Panc1 (cell line): ENCODE measurements at regions not wholly inside any gene's neighbourhood (a gene's known extent, or its start where the extent isn't known, plus 50 kb on each side); places are given as distances from the start of the nearest gene placed in this dataset.

ENCODE experiments used
- ATAC-seq: fragments of 200-7000 bp; cut with Tn5 transposase; 2 replicates; pipeline ENCODE4 v1.9.1; 2020; ENCODE audit warnings: mild to moderate bottlenecking, moderate library complexity
- BruUV-seq: library from RNA; stranded (reverse); fragments of 400-500 nt; replicated peaks from 2 replicates; lab custom pipeline; 2021; lab: Mats Ljungman, UMichigan
- CTCF ChIA-PET: fragments of 300-600 bp; sonication (Branson Sonifier 250); formaldehyde crosslinking; loops from one replicate; lab custom pipeline; 2022; ENCODE audit warnings: antibody characterized with exemption; lab: Charles Lee
- POLR2A ChIA-PET: fragments of 300-600 bp; sonication (Branson Sonifier 250); formaldehyde crosslinking; loops from one replicate; lab custom pipeline; 2022; ENCODE audit warnings: antibody characterized with exemption; lab: Charles Lee
- DNase-seq: peaks from one replicate; pipeline ENCODE4 v3.0.0-alpha.2; 2010; ENCODE audit warnings: low read depth, low spot score
- H3K27ac ChIP-seq: 2 replicates; pipeline ENCODE4 v1.5.1; 2011; ENCODE audit warnings: mild to moderate bottlenecking, low read length, inconsistent platforms
- H3K27me3 ChIP-seq: fragments of 200-500 bp; sonication (Bioruptor generic); 2 replicates; pipeline ENCODE4 v1.6.0; 2014; ENCODE audit warnings: low read length, inconsistent platforms; ENCODE audit not compliant: control insufficient read depth, insufficient read depth
- H3K36me3 ChIP-seq: fragments of 200-500 bp; sonication (Bioruptor generic); 2 replicates; pipeline ENCODE4 v1.5.1; 2014; ENCODE audit warnings: inconsistent platforms, mild to moderate bottlenecking, low read length, moderate library complexity; ENCODE audit not compliant: control insufficient read depth, insufficient read depth
- H3K4me1 ChIP-seq: 2 replicates; pipeline ENCODE4 v1.5.1; 2011; ENCODE audit warnings: inconsistent platforms, mild to moderate bottlenecking, low read length, moderate library complexity; ENCODE audit not compliant: control insufficient read depth, insufficient read depth
- H3K4me3 ChIP-seq, 2 experiments: 2 replicates each; pipeline ENCODE4 v1.5.1; 2011 to 2012; ENCODE audit warnings: low read depth in 2 of 2, low read length in 2 of 2, mild to moderate bottlenecking in 2 of 2, inconsistent platforms in 1 of 2, moderate library complexity in 1 of 2
- H3K9me3 ChIP-seq: fragments of 200-500 bp; sonication (Bioruptor generic); 2 replicates; pipeline ENCODE4 v1.5.1; 2014; ENCODE audit warnings: low read depth, mild to moderate bottlenecking, inconsistent platforms, low read length, moderate library complexity; ENCODE audit not compliant: control insufficient read depth, insufficient read depth
- CTCF ChIP-seq: fragments of 450-650 bp; IDR thresholded peaks from 2 replicates; pipeline ENCODE4 v1.5.1; 2017; ENCODE audit warnings: mild to moderate bottlenecking
- POLR2AphosphoS5 ChIP-seq: IDR thresholded peaks from 2 replicates; pipeline ENCODE4 v1.6.1; 2012; ENCODE audit warnings: mild to moderate bottlenecking, low read depth, low read length, moderate library complexity
- REST ChIP-seq, 2 experiments: IDR thresholded peaks; 2 replicates each; pipeline ENCODE4 v1.6.1; 2011 to 2012; ENCODE audit warnings: low read depth in 2 of 2, control low read depth in 1 of 2, low read length in 1 of 2, mild to moderate bottlenecking in 1 of 2, moderate library complexity in 1 of 2; ENCODE audit not compliant: insufficient read depth in 1 of 2
- SIN3A ChIP-seq: IDR thresholded peaks from 2 replicates; pipeline ENCODE4 v1.6.1; 2012; ENCODE audit warnings: low read depth, mild to moderate bottlenecking, low read length, moderate library complexity, borderline replicate concordance; ENCODE audit not compliant: insufficient read depth
- TCF7L2 ChIP-seq: IDR thresholded peaks from 2 replicates; pipeline ENCODE4 v1.6.1; 2011; ENCODE audit warnings: mild to moderate bottlenecking, low read depth, low read length, inconsistent platforms
- in situ Hi-C: cut with HindIII; loops from 2 replicates; pipeline ENCODE4 v1.10.0; 2016; ENCODE audit warnings: low sequenced_read_pairs, low pct_unique_long_range_greater_than_20kb
- intact Hi-C: fragments of 100-400 bp; cut with micrococcal nuclease; formaldehyde crosslinking; loops from one replicate; pipeline ENCODE4 v1.10.0; 2022; ENCODE audit not compliant: unreplicated experiment

- Histone ChIP-seq H3K9me3 (no peaks in the 10 kb centered on the region), H3K27ac (no peak overlapping the region), H3K36me3 (no peaks in the 10 kb centered on the region), H3K4me1 (no peaks in the 10 kb centered on the region), H3K27me3 (no peaks in the 10 kb centered on the region), H3K4me3 (no peak overlapping the region)
- TF ChIP-seq TCF7L2, result no peak
- no peak for TF ChIP-seq POLR2AphosphoS5
- ChIA-PET CTCF (no interaction called here), POLR2A (no interaction called here)
- intact Hi-C loops, result no loop called here
- DNase-seq, result no peak
- no peak for ATAC-seq
- no TSS peak for BruUV-seq
- in situ Hi-C loops, result no loop called here
Measured at GRCh38 chrX:36480441-36480990, 527.6 kb upstream of the FAM47C start.

- ChIA-PET CTCF (no interaction called here), POLR2A (no interaction called here)
- Histone ChIP-seq H3K4me1 (no peaks in the 10 kb centered on the region), H3K36me3 (no peaks in the 10 kb centered on the region), H3K4me3 (no peak overlapping the region), H3K27ac (no peak overlapping the region), H3K27me3 (no peaks in the 10 kb centered on the region), H3K9me3 (no peaks in the 10 kb centered on the region)
- TF ChIP-seq POLR2AphosphoS5 (no peak), CTCF (no peak), SIN3A (no peak), TCF7L2 (no peak), REST (IDR thresholded peaks at IDR 0.05; ENCODE audit: insufficient read depth in 1 of 2, low read depth in 2 of 2, low read length in 1 of 2) (no peak)
- intact Hi-C loops, result no loop called here
- DNase-seq, result no peak
- in situ Hi-C loops, result no loop called here
- BruUV-seq, result no TSS peak
- no peak for ATAC-seq
Measured at GRCh38 chrX:36501169-36501702, 506.9 kb upstream of the FAM47C start.

GRCh38 chrX:36504625-36505024 is 503.5 kb upstream of the FAM47C start:
- Histone ChIP-seq H3K4me1 (no peaks in the 10 kb centered on the region), H3K27me3 (no peaks in the 10 kb centered on the region), H3K4me3 (no peak overlapping the region), H3K36me3 (no peaks in the 10 kb centered on the region), H3K9me3 (no peaks in the 10 kb centered on the region), H3K27ac (no peak overlapping the region)
- no TSS peak for BruUV-seq
- intact Hi-C loops, result no loop called here
- in situ Hi-C loops, result no loop called here
- ChIA-PET POLR2A (no interaction called here), CTCF (no interaction called here)
- DNase-seq (no peak), ATAC-seq (no peak)
- TF ChIP-seq SIN3A (no peak), CTCF (no peak), REST (IDR thresholded peaks at IDR 0.05; ENCODE audit: insufficient read depth in 1 of 2, low read depth in 2 of 2, low read length in 1 of 2) (no peak), TCF7L2 (no peak), POLR2AphosphoS5 (no peak)
